ENCODE measurements at regions not wholly inside any gene's neighbourhood (a gene's known extent, or its start where the extent isn't known, plus 50 kb on each side); places are given as distances from the start of the nearest gene placed in this dataset.
A peak's percentile ranks its signal among the peaks of the same experiment; 100 is the strongest.

GRCh38 chr2:216312441-216312840, 59.8 kb downstream of the MARCHF4 start:
- no peak overlapping the region for H3K4me3 ChIP-seq (ENCODE audit: low read depth, low read length)
- TF ChIP-seq CTCF (IDR thresholded peaks at IDR 0.05; ENCODE audit: low read depth, low read length, missing control alignments): no peak
- in situ Hi-C loops (cut with HindIII; ENCODE audit: low sequenced_read_pairs): no loop called here
- no peak for DNase-seq (ENCODE audit: low read depth)

GRCh38 chr2:216308576-216308975, 63.7 kb downstream of the MARCHF4 start:
- peak; percentile 48 for DNase-seq (ENCODE audit: low read depth)
- no peak overlapping the region for H3K4me3 ChIP-seq (ENCODE audit: low read depth, low read length)
- in situ Hi-C loops (cut with HindIII; ENCODE audit: low sequenced_read_pairs): no loop called here
- no peak for TF ChIP-seq CTCF (IDR thresholded peaks at IDR 0.05; ENCODE audit: low read depth, low read length, missing control alignments)

GRCh38 chr2:216307496-216307895, 64.8 kb downstream of the MARCHF4 start:
- H3K4me3 ChIP-seq (ENCODE audit: low read depth, low read length): no peak overlapping the region
- TF ChIP-seq CTCF (IDR thresholded peaks at IDR 0.05; ENCODE audit: low read depth, low read length, missing control alignments): no peak
- no peak for DNase-seq (ENCODE audit: low read depth)
- in situ Hi-C loops (cut with HindIII; ENCODE audit: low sequenced_read_pairs): no loop called here

- TF ChIP-seq CTCF (IDR thresholded peaks at IDR 0.05; ENCODE audit: low read depth, low read length, missing control alignments): no peak
- no peak overlapping the region for H3K4me3 ChIP-seq (ENCODE audit: low read depth, low read length)
- no peak for DNase-seq (ENCODE audit: low read depth)
- in situ Hi-C loops (cut with HindIII; ENCODE audit: low sequenced_read_pairs): no loop called here
Measured at GRCh38 chr2:216306868-216307267, 65.4 kb downstream of the MARCHF4 start.

GRCh38 chr2:216305574-216305973, 66.7 kb downstream of the MARCHF4 start:
- no peak for TF ChIP-seq CTCF (IDR thresholded peaks at IDR 0.05; ENCODE audit: low read depth, low read length, missing control alignments)
- no peak for DNase-seq (ENCODE audit: low read depth)
- H3K4me3 ChIP-seq (ENCODE audit: low read depth, low read length): no peak overlapping the region
- in situ Hi-C loops (cut with HindIII; ENCODE audit: low sequenced_read_pairs): no loop called here

- TF ChIP-seq CTCF (IDR thresholded peaks at IDR 0.05; ENCODE audit: low read depth, low read length, missing control alignments): no peak
- DNase-seq (ENCODE audit: low read depth): no peak
- no peak overlapping the region for H3K4me3 ChIP-seq (ENCODE audit: low read depth, low read length)
- in situ Hi-C loops (cut with HindIII; ENCODE audit: low sequenced_read_pairs): no loop called here
Measured at GRCh38 chr2:216302981-216303676, 69.2 kb downstream of the MARCHF4 start.
